HEK293 (cell line): ENCODE measurements at regions not wholly inside any gene's neighbourhood (a gene's known extent, or its start where the extent isn't known, plus 50 kb on each side); places are given as distances from the start of the nearest gene placed in this dataset.
A peak's percentile ranks its signal among the peaks of the same experiment; 100 is the strongest.

ENCODE experiments used
- CTCF ChIA-PET: fragments of 350-600 bp; formaldehyde crosslinking; extraction: SDS; loops from one replicate; lab custom pipeline; 2021; ENCODE audit warnings: antibody characterized with exemption; lab: Yijun Ruan, JAX
- POLR2A ChIA-PET: fragments of 300-600 bp; formaldehyde crosslinking; extraction: SDS; loops from one replicate; lab custom pipeline; 2020; ENCODE audit warnings: antibody characterized with exemption, inconsistent platforms; lab: Yijun Ruan, JAX
- H3K27ac ChIP-seq: fragments of 200-500 bp; sonication (Bioruptor generic); 2 replicates; pipeline ENCODE4 v1.5.1; 2014; ENCODE audit warnings: low read depth, low read length, control low read depth, inconsistent platforms; ENCODE audit errors: extremely low read depth
- H3K36me3 ChIP-seq, 2 experiments: fragments of 200-500 bp in 1 of 2; sonication (Bioruptor generic) in 1 of 2; 1 replicate in 1 of 2; 2 replicates in 1 of 2; pipeline ENCODE4 v1.5.1; 2014 to 2017; ENCODE audit warnings: inconsistent platforms in 2 of 2, low read length in 2 of 2; ENCODE audit not compliant: control insufficient read depth in 2 of 2, insufficient read depth in 1 of 2
- H3K4me1 ChIP-seq: fragments of 200-500 bp; sonication (Bioruptor generic); 2 replicates; pipeline ENCODE4 v1.5.1; 2014; ENCODE audit warnings: mild to moderate bottlenecking, low read length, inconsistent platforms; ENCODE audit not compliant: control insufficient read depth, insufficient read depth
- H3K4me3 ChIP-seq: 2 replicates; pipeline ENCODE4 v1.5.1; 2011; ENCODE audit warnings: low read depth, mild to moderate bottlenecking, control low read depth, low read length, moderate library complexity
- H3K9me3 ChIP-seq: fragments of 200-500 bp; sonication (Bioruptor generic); 2 replicates; pipeline ENCODE4 v1.5.1; 2014; ENCODE audit warnings: low read depth, low read length, inconsistent platforms; ENCODE audit not compliant: control insufficient read depth, insufficient read depth
- PRDM10 ChIP-seq: fragments of 450-650 bp; formaldehyde crosslinking; IDR thresholded peaks from 2 replicates; pipeline ENCODE4 v1.5.1; 2016; ENCODE audit warnings: missing biosample characterization, missing genetic modification characterization
- ZBTB48 ChIP-seq: fragments of 450-650 bp; formaldehyde crosslinking; IDR thresholded peaks from 2 replicates; pipeline ENCODE4 v1.5.1; 2016; ENCODE audit warnings: missing biosample characterization, missing genetic modification characterization

GRCh38 chr20:22985239-22985778 lies 49.8 kb upstream of the SSTR4 start:
- TF ChIP-seq PRDM10 (peak; percentile 40), ZBTB48 (tag by site-specific recombination) (no peak)
- CTCF ChIA-PET: interaction anchor here (0.6 to 2.1 kb wide), 3 partner anchors 10 to 78 kb away, joined by 3 to 8 read pairs (median 4); no protein-coding TSS in a partner anchor
- H3K4me3 ChIP-seq: no peak overlapping the region
- H3K9me3 ChIP-seq: no peaks in the 10 kb centered on the region
- H3K4me1 ChIP-seq: no peaks in the 10 kb centered on the region
- H3K36me3 ChIP-seq: no peaks in the 10 kb centered on the region
- no peak overlapping the region for H3K27ac ChIP-seq
- POLR2A ChIA-PET: no interaction called here
